Suprapubic skin (tissue), 4 donors: ENCODE measurements at regions not wholly inside any gene's neighbourhood (a gene's known extent, or its start where the extent isn't known, plus 50 kb on each side); places are given as distances from the start of the nearest gene placed in this dataset.

Source experiments
- CTCF ChIP-seq, 2 donors: fragments of 200-600 bp in 1 of 2; fragments of 450-650 bp in 1 of 2; sonication (generic) in 1 of 2; IDR thresholded peaks; one replicate each; pipeline ENCODE4 v1.5.1; 2016 to 2019; ENCODE audit warnings: antibody characterized with exemption in 2 of 2, mild to moderate bottlenecking in 1 of 2, moderate library complexity in 1 of 2
- EP300 ChIP-seq: sonication (generic); formaldehyde crosslinking; IDR thresholded peaks from one replicate; pipeline ENCODE4 v1.6.1; 2017; ENCODE audit warnings: antibody characterized with exemption
- POLR2A ChIP-seq, 2 donors: fragments of 450-650 bp; IDR thresholded peaks; one replicate each; pipeline ENCODE4 v1.6.1; 2017; ENCODE audit warnings: antibody characterized with exemption in 2 of 2, mild to moderate bottlenecking in 2 of 2, moderate library complexity in 2 of 2
- POLR2AphosphoS5 ChIP-seq, 3 donors: sonication (generic); formaldehyde crosslinking; IDR thresholded peaks; one replicate each; pipeline ENCODE4 v1.6.1; 2017; ENCODE audit warnings: antibody characterized with exemption in 3 of 3

DNA sequence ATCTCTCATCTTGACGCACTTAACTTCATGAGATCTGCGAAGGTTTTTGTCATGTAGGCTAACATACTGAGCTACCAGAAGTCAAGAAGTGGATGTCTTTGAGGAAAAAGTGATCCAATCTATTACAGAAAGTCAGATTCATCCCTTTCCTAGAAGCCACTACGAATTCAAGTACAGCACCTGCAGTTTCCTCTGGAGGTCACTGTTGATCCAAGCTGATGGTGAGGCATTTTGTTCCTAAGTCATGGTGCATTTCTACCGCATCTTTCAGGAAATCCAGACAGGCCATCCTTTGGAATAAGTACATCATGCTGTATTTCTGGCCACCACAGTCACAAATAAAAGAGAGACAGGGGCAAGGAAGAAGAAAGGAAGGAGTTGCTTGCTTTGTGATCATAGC is 541.0 kb downstream of the CDY2B start:
- TF ChIP-seq CTCF (IDR thresholded peaks at IDR 0.05) (no peak), POLR2A (IDR thresholded peaks at IDR 0.05) (no peak), POLR2AphosphoS5 (IDR thresholded peaks at IDR 0.05) (no peak), EP300 (no peak)
